Sigmoid colon (tissue), 4 donors: ENCODE measurements at regions not wholly inside any gene's neighbourhood (a gene's known extent, or its start where the extent isn't known, plus 50 kb on each side); places are given as distances from the start of the nearest gene placed in this dataset.

ENCODE experiments used
- POLR2AphosphoS5 ChIP-seq, 4 donors: sonication (generic); formaldehyde crosslinking; IDR thresholded peaks; one replicate each; pipeline ENCODE4 v1.6.1; 2017; ENCODE audit warnings: antibody characterized with exemption in 4 of 4
- TF ChIP-seq, protein P1 (sequence below), 4 experiments: fragments of 450-650 bp in 3 of 4; fragments of 200-600 bp in 1 of 4; IDR thresholded peaks; one replicate each; pipeline ENCODE4 v1.5.1; 2016 to 2019; ENCODE audit warnings: antibody characterized with exemption in 4 of 4, mild to moderate bottlenecking in 3 of 4, moderate library complexity in 2 of 4

DNA sequence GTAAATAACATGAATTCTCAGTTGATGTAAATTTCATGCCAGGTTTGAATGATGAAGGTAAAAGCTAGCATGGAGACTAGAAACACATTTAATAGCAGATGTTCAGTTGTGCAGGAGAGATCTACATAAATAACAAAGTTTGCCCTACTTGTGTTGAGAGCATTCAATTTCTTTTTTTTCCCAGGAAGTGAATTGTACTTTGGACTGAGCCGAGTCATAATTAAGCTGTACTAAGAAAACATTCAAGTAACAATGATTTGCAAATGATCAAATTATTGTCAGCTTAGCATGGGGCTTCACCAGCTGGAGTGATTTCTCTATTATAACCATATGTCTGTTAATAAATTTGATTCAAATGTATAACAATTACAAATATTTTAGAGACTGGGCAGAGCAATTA, 893.5 kb upstream of the MAP3K7 start:
- no peak for TF ChIP-seq POLR2AphosphoS5 (IDR thresholded peaks at IDR 0.05)
- TF ChIP-seq, protein P1, sequence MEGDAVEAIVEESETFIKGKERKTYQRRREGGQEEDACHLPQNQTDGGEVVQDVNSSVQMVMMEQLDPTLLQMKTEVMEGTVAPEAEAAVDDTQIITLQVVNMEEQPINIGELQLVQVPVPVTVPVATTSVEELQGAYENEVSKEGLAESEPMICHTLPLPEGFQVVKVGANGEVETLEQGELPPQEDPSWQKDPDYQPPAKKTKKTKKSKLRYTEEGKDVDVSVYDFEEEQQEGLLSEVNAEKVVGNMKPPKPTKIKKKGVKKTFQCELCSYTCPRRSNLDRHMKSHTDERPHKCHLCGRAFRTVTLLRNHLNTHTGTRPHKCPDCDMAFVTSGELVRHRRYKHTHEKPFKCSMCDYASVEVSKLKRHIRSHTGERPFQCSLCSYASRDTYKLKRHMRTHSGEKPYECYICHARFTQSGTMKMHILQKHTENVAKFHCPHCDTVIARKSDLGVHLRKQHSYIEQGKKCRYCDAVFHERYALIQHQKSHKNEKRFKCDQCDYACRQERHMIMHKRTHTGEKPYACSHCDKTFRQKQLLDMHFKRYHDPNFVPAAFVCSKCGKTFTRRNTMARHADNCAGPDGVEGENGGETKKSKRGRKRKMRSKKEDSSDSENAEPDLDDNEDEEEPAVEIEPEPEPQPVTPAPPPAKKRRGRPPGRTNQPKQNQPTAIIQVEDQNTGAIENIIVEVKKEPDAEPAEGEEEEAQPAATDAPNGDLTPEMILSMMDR (IDR thresholded peaks at IDR 0.05) = no peak
